Mesenteric fat pad (tissue), 1 donor: ENCODE measurements at regions not wholly inside any gene's neighbourhood (a gene's known extent, or its start where the extent isn't known, plus 50 kb on each side); places are given as distances from the start of the nearest gene placed in this dataset.
"Not testable (repeated sequence)": the region's sequence is repeated elsewhere in the genome, so short reads cannot be mapped to it uniquely, and the experiment has no call there.

Experiments used
- DNase-seq: peaks from one replicate; pipeline ENCODE4 v3.0.0-alpha.2; 2020; ENCODE audit warnings: low spot score
- donor health status: DM: yes; HTN: yes; CAD: no.

DNA sequence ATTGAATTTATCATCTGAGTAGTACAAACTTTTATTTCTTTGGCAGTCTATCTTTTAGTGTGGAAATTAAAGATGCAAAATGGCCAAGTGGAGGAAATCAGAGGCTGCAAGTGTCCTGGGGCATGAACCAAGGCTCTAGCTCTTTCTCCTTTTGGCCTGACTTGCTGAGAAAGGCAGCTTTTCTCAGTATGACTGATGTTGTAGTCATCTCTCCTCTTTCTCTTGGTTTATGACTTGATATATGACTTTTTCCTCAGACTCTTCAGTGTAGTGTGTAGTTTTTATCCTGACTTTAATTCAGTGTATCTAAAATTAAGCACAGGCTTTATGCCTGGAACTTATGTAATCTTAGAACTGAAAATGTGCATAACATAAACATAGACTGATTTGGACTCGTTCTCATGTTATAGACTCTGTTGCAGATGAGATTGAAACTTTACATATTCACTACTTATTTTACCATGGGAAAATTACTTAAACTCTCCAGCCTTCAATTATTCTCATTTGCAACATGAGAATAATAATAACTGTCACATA lies 65.7 kb downstream of the SLITRK5 start:
- no peak for DNase-seq

DNA sequence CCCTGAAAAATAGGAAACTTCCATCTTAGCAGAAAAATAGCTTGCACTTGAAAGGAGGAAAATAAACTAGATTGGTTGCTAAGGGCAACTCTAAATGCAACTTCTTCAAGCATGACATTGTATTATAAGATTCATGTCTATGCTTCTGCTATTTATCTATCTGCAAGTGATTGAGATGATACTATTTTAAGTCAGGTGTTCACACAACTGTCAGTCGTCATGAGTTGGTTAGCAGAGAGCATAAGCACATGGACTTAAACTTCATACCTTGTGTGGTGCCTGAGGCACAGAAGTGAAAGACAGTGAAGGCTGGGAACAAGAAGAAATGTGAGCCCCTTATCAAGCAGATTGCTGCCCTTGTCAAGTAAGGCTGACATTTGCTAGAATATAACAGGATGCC lies 82.9 kb downstream of the SLITRK5 start:
- no peak for DNase-seq

DNA sequence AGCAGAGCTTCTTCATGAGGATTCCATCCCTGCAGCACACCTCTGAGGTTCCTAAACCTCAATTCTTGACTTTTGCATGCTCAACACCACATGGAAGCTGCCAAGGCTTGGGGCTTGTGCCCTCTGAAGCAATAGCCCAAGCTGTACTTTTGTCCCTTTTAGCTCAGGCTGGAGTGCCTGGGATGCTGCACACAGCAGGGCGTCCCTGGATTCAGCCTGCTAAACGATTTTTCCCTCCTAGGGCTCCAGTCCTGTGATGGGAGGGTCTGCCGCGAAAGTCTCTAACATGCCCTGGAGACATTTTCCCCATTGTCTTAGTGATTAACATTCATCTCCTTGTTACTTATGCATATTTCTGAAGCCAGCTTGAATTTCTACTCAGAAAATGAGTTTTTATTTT lies 98.3 kb downstream of the SLITRK5 start:
- DNase-seq, result no peak

DNA sequence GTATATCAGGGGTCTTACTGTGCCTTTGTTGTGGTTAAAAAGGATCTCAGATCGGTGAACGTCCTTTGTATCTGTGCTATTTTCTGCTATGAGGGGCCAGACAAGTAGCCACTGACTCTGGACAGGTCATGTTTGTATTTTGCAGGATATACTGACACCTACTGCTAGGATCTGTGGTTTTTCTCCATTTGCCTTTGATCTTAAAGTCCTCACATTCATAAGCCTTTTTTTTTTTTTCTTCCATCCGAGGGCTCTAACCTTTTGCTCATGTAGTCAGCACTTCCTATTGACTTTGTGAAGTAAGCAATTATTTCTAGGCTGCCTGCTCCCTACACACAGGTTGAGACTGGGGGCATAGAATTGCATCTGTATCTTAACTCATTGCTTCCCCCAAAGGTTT lies 106.2 kb downstream of the SLITRK5 start:
- no peak for DNase-seq

- no peak for DNase-seq
Observed at GRCh38 chr13:87778128-87778527, 107.0 kb downstream of the SLITRK5 start.

- DNase-seq, result no peak
Observed at GRCh38 chr13:87779426-87779825, 108.3 kb downstream of the SLITRK5 start.

DNA sequence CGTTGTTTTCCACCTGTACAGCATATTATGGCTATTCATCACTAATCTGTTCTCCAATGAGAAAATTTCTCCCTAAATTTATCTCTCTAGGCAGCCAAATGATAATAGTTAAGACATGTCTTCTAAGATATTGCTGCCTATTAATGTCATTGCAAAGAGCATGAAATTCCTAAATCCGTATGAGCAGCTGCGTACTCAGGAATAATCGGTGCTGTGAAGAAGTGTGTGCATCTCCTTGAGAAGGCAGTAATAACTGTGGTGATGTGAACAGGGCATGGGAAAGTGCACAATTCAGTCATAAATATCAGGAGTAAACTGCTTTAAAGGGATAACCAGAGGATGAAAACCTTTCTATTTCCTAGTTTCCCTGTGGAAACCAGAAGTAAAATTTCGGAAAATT lies 112.2 kb downstream of the SLITRK5 start:
- no peak for DNase-seq

DNA sequence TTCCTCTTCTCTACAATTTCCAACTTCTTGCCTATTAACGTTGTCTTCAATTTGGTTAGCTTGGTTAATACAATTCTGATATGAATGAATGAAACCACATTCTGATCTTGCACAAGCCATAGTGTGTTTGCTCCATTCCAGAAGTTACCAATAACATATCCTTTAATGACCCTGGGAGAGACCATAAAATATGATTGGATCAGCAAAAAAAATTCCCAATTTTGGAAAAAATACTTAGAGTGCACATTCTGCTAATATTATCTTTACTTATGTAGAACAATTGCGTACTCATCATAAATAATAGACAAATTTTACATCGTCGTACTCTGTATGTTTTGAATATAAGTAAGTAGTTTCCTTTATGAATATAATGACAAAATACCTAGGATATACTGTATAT lies 117.2 kb downstream of the SLITRK5 start:
- no peak for DNase-seq

DNA sequence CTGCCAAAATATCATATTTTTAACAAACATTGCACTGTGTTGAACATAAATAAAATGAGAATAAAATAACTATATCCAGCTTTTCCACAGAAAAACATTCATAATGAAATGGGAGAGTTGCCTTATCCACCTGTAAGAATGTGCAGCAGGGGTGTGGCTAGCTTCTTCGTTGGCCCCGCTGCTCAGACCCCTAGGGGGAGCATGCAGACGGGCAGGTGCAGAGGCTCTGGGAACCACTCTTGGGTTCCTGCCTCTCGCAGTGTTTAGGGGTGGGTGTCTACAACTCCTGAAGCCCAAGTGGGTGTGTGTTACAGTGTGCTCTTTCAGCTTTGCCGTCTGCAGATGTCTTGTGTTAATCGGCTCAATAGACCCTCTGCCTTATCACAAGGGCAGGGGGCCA lies 121.7 kb downstream of the SLITRK5 start:
- no peak for DNase-seq

DNA sequence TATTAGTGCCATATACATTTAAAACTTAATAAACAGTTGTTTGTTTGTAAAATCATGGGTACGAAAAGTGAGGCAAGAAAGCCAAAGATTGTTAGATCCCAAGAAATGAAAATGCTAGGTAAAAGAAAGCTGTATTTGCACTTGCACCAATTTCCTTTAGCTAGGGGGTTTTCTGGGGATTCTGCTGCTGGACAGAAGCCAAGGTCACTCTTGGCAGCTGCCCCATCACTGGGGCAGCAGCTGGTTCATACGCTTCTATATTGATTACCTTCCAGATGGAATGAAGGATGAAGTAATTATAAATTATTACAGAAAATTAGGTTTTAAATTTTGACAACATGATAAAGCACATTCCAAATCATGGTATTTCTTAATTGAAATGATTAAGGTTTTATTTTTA lies 127.4 kb downstream of the SLITRK5 start:
- no peak for DNase-seq

GRCh38 chr13:87810391-87810801 lies 139.2 kb downstream of the SLITRK5 start:
- DNase-seq, result no peak

DNA sequence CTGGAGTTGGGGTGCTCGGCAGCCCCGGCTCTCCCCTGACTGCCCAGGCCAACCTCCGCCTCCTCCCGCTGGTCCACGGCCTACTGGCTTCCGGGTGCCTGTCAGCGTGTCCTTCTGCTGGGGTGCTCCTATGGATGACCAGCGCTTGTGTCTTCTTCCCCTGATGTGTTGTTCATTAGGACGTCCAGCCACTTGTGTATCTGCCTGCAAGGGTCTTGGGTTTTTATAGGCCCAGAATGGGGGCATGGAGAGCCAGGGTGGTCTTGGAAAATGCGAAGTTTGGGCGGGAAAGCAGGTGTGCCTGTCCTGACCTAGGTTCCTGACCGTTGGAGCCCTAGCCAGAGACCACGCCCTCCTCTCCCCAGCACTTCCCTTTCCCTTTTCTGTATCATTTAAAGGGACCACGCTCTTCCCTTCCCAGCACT lies 139.8 kb downstream of the SLITRK5 start:
- DNase-seq, result no peak

- no peak for DNase-seq
Observed at GRCh38 chr13:87814403-87814802, 143.2 kb downstream of the SLITRK5 start.

GRCh38 chr13:87820241-87820640 lies 149.1 kb downstream of the SLITRK5 start:
- no peak for DNase-seq

GRCh38 chr13:87821512-87821911 lies 150.3 kb downstream of the SLITRK5 start:
- DNase-seq, result no peak

DNA sequence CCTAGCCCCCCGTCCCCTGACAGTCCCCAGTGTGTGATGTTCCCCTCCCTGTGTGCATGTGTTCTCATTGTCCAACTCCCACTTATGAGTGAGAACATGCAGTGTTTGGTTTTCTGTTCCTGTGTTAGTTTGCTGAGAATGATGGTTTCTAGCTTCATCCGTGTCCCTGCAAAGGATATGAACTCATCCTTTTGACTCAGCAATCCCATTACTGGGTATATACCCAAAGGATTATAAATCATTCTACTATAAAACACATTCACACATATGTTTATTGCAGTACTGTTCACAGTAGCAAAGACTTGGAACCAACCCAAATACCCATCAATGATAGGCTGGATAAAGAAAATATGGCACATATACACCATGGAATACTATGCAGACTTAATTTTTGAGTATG lies 155.1 kb downstream of the SLITRK5 start:
- not testable (repeated sequence) for DNase-seq

DNA sequence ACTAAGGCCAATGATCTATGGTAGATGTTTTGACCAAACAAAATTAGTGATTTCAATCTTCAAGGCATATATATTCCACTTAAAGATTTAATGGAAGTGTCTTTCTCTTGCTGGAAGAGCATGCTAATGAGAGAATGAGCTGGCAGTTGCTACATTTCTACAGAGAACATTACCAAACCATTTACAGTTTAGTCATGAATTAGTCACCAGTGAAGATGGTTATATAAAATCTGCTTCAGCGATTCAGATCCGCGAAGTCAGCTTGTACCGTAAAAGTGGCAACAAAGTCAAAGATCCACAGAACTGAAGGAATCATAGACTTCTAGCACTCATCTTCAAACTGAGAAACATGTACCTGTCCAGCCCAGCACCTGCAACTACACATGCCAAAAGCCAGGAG lies 156.3 kb downstream of the SLITRK5 start:
- no peak for DNase-seq

GRCh38 chr13:87837522-87837921 lies 166.4 kb downstream of the SLITRK5 start:
- DNase-seq, result no peak

DNA sequence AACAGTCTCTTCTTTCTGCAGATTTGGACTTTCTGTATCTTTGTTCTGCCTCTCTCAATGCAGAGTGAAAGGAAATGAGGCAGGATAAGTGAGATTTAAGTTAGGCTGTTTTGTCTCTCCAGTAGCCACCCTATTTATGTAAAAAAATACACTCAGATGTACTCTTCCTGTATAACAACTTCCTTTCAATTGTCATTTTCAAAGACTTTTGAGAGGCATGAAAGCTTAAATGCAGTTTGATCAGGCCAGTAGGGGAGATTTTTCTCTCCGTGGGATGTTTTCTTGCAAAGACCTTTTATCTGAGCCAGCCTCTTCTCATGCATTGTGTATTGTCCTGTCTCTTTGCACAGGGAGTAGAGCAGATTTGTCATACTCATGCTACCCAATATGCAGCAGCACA lies 166.8 kb downstream of the SLITRK5 start:
- DNase-seq, result no peak

- no peak for DNase-seq
Observed at GRCh38 chr13:87851410-87851809, 180.2 kb downstream of the SLITRK5 start.

DNA sequence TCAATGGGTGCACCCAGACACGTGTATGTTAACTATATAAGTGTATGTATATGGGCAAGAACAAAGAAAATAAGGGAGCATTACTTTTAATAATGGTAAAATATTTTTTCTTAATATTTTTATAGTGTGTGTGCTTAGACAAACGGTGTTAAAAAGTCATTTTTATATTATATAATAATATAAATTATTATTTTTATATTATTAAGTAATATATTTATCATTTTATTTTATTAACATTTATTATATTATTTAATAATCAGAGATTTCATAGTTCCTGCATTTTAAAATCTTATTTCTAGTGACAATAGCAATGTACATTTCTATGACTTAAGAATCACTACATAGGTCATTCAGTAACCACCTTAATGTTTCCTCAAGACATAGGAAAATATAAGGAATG lies 184.4 kb downstream of the SLITRK5 start:
- no peak for DNase-seq

- no peak for DNase-seq
Observed at GRCh38 chr13:87859261-87859660, 188.1 kb downstream of the SLITRK5 start.

- DNase-seq, result no peak
Observed at GRCh38 chr13:87867426-87867825, 196.3 kb downstream of the SLITRK5 start.

DNA sequence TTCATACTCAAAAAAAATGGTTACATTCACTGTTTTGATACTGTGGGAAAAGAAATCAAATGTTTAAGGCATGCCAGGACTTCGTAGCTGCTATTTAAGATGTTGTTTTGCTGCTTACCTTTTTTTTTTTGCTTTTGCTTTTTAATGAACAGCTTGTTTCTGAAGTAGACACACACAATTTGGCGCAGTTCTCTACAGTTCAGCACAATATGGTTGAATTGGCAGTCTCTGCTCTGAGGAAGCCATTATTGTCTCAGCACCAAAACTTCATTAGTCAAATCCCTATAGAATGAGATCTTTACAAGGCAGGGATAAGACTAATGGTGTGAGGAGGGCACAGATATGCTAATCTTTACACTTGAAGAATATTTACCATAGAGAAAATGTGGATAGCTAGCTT lies 197.6 kb downstream of the SLITRK5 start:
- DNase-seq, result no peak
